ENCODE measurements at regions not wholly inside any gene's neighbourhood (a gene's known extent, or its start where the extent isn't known, plus 50 kb on each side); places are given as distances from the start of the nearest gene placed in this dataset.

DNA sequence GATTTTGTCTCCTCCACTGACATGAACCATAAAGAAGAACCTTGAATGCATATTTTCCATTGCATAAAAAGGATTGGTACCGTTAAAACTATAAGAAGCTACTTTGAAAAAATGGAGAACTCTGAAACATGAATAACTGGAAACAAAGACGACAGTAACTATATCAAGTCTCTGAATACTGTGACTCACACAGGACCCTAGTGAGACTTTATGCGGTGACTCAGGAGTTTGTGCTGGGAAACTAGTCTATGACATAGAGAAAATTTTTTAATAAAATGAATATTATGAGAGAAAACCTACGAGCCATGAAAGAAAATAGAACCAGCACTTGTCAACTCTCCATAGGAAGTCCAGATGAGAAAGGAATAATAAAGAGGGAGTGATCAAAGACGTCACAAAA, 339.9 kb upstream of the ADARB2 start:
- TF ChIP-seq, protein P1, sequence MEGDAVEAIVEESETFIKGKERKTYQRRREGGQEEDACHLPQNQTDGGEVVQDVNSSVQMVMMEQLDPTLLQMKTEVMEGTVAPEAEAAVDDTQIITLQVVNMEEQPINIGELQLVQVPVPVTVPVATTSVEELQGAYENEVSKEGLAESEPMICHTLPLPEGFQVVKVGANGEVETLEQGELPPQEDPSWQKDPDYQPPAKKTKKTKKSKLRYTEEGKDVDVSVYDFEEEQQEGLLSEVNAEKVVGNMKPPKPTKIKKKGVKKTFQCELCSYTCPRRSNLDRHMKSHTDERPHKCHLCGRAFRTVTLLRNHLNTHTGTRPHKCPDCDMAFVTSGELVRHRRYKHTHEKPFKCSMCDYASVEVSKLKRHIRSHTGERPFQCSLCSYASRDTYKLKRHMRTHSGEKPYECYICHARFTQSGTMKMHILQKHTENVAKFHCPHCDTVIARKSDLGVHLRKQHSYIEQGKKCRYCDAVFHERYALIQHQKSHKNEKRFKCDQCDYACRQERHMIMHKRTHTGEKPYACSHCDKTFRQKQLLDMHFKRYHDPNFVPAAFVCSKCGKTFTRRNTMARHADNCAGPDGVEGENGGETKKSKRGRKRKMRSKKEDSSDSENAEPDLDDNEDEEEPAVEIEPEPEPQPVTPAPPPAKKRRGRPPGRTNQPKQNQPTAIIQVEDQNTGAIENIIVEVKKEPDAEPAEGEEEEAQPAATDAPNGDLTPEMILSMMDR (IDR thresholded peaks at IDR 0.05; ENCODE audit: insufficient read depth, low read length) = no peak
- H3K4me3 ChIP-seq (ENCODE audit: low read depth, low read length) = no peak overlapping the region
- no peak for DNase-seq (ENCODE audit: low read depth)

DNA sequence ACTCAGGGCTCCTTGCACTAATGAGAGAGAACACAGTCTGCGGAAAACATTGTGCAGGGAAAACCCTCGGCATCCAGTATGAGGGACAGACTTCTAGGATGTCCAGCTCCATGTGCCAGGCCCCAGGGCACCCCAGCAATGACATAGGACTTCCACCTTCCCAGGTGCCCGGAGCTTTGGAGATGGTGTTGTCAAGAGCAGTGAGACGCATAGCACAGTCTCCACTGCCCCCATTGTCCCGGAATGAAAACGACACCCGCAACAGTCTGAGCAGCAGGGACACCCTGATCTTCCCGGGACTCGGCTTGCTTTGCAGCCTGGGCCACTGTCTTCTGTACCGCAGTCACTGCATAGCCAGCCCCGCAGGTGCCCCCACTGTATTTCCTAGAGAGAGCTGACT, 339.2 kb upstream of the ADARB2 start:
- no peak overlapping the region for H3K4me3 ChIP-seq (ENCODE audit: low read depth, low read length)
- DNase-seq (ENCODE audit: low read depth) = no peak
- TF ChIP-seq, protein P1 (IDR thresholded peaks at IDR 0.05; ENCODE audit: insufficient read depth, low read length) = no peak

DNA sequence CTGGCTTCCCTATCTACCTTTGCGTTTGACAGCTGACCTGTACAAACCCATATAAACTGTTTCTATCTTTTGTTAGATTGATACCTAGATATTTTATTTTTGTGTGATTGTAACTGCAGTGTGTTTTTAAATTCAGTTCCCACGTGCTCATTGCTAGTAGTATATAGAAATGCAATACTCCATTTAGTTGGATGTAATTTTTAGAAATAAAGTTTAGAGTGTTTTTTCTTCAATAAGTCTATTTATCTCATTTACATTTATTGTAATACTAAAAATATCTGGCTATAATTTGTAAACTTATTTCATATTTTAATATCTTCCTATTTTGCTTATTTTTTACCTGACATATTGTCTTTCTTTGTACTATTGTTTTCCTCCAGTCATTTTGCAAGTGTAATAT, 329.7 kb upstream of the ADARB2 start:
- DNase-seq (ENCODE audit: low read depth) = no peak
- TF ChIP-seq, protein P1 (IDR thresholded peaks at IDR 0.05; ENCODE audit: insufficient read depth, low read length) = no peak
- H3K4me3 ChIP-seq (ENCODE audit: low read depth, low read length) = no peak overlapping the region

DNA sequence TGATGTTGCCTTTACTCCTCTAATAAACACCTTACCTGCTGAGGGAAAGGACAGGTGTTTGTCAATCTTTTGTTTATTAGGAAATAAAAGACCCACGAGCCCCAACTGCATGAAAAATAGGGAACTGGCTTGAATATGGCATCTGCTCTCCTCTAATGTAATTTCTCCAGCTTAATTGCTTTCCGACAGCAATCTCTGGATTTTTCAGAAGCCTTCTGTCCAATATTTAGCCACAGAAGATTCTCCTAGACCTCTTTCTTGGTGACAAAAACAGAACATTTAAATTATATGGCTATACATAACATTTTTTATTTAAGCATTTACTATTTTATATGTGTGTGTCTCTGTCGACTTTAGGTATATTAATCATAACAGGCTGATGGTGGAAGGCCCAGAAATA, 317.4 kb upstream of the ADARB2 start:
- TF ChIP-seq, protein P1 (IDR thresholded peaks at IDR 0.05; ENCODE audit: insufficient read depth, low read length) = no peak

DNA sequence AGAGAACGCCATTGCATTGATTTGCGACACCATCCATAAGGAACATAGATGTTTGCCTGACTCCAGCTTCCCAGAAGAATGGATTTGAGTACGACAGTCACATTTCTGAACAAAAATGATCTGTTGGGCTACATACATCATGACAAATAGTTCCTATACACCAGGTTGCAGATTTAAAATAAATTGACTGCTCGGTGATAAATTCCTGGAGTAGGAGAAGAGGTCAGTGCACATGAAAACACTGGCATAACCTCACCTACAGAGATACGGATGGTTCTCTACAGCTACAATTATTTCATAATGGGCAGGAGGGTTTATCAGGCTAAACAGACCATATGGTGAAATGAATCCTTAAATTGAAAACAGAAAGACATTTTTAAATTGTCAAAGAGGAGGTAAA, 316.5 kb upstream of the ADARB2 start:
- no peak overlapping the region for H3K4me3 ChIP-seq (ENCODE audit: low read depth, low read length)
- TF ChIP-seq, protein P1 (IDR thresholded peaks at IDR 0.05; ENCODE audit: insufficient read depth, low read length) = no peak
- no peak for DNase-seq (ENCODE audit: low read depth)

More for the DNA sequence above, 317.4 kb upstream of the ADARB2 start:
- DNase-seq (ENCODE audit: low read depth) = no peak
- no peak overlapping the region for H3K4me3 ChIP-seq (ENCODE audit: low read depth, low read length)

DNA sequence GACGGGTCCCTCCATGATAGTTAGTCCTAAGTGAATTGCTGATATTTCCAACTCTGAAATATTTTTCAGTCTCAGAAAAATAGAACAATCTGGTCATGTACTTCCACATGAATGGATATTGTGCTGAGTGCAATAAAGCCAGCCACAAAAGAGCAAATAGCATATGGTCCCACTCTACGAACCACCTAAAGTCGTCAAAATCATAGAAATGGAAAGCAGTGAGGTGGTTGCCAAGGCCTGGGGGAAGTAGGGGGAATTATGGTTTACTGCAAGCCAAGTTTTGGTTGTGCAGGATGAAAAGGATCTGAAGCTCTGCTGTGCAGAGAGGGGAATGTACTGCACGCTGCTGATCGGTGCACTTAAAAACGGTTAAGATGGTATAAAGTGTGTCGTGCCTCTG, 313.8 kb upstream of the ADARB2 start:
- no peak for DNase-seq (ENCODE audit: low read depth)
- TF ChIP-seq, protein P1 (IDR thresholded peaks at IDR 0.05; ENCODE audit: insufficient read depth, low read length) = no peak
- H3K4me3 ChIP-seq (ENCODE audit: low read depth, low read length) = no peak overlapping the region

DNA sequence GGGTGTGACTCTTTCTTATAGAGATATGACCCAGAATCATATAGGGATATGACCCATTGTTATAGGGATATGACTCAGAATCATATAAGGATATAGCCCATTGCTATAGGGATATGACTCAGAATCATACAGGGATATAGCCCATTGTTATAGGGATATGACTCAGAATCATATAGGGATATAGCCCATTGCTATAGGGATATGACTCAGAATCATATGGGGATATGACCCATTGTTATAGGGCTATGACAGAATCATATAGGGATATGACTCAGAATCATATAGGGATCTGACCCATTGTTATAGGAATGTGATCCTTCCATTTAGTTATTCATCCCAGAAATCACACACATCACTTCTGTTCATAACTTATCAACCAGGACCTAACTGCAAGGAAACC, 312.2 kb upstream of the ADARB2 start:
- TF ChIP-seq, protein P1 (IDR thresholded peaks at IDR 0.05; ENCODE audit: insufficient read depth, low read length) = no peak
- H3K4me3 ChIP-seq (ENCODE audit: low read depth, low read length) = no peak overlapping the region
- no peak for DNase-seq (ENCODE audit: low read depth)
